Retina (tissue), 1 donor: ENCODE measurements at regions not wholly inside any gene's neighbourhood (a gene's known extent, or its start where the extent isn't known, plus 50 kb on each side); places are given as distances from the start of the nearest gene placed in this dataset.
A peak's percentile ranks its signal among the peaks of the same experiment; 100 is the strongest.
"Not testable (repeated sequence)": the region's sequence is repeated elsewhere in the genome, so short reads cannot be mapped to it uniquely, and the experiment has no call there.

Experiments used
- DNase-seq: peaks from one replicate; pipeline ENCODE4 v3.0.0-alpha.2; 2016

GRCh38 chr5:126139086-126139485 is 284.1 kb upstream of the GRAMD2B start:
- no peak for DNase-seq

- peak; percentile 34 for DNase-seq
These were observed 283.4 kb upstream of the GRAMD2B start for GRCh38 chr5:126139773-126140172.

GRCh38 chr5:126143622-126144021 is 279.6 kb upstream of the GRAMD2B start:
- no peak for DNase-seq

- DNase-seq: not testable (repeated sequence)
These were observed 272.9 kb upstream of the GRAMD2B start for GRCh38 chr5:126150319-126150718.

GRCh38 chr5:126155298-126155697 is 267.9 kb upstream of the GRAMD2B start:
- DNase-seq: not testable (repeated sequence)

GRCh38 chr5:126166368-126166767 is 256.8 kb upstream of the GRAMD2B start:
- DNase-seq: no peak

- DNase-seq: no peak
These were observed 254.4 kb upstream of the GRAMD2B start for GRCh38 chr5:126168785-126169184.

GRCh38 chr5:126171916-126172315 is 251.3 kb upstream of the GRAMD2B start:
- DNase-seq: no peak

GRCh38 chr5:126172812-126173211 is 250.4 kb upstream of the GRAMD2B start:
- no peak for DNase-seq

- DNase-seq: no peak
These were observed 244.7 kb upstream of the GRAMD2B start for GRCh38 chr5:126178521-126178920.

- DNase-seq: no peak
These were observed 240.1 kb upstream of the GRAMD2B start for GRCh38 chr5:126182971-126183695.

- no peak for DNase-seq
These were observed 238.7 kb upstream of the GRAMD2B start for GRCh38 chr5:126184474-126184873.

GRCh38 chr5:126186210-126186609 is 237.0 kb upstream of the GRAMD2B start:
- DNase-seq: no peak

- no peak for DNase-seq
These were observed 234.4 kb upstream of the GRAMD2B start for GRCh38 chr5:126188804-126189203.

- DNase-seq: no peak
These were observed 234.0 kb upstream of the GRAMD2B start for GRCh38 chr5:126189231-126189630.

- DNase-seq: no peak
These were observed 233.3 kb upstream of the GRAMD2B start for GRCh38 chr5:126189862-126190261.

- DNase-seq: no peak
These were observed 231.0 kb upstream of the GRAMD2B start for GRCh38 chr5:126192226-126192625.

- DNase-seq: no peak
These were observed 227.7 kb upstream of the GRAMD2B start for GRCh38 chr5:126195410-126196100.

- DNase-seq: no peak
These were observed 224.7 kb upstream of the GRAMD2B start for GRCh38 chr5:126198531-126198930.

- no peak for DNase-seq
These were observed 223.7 kb upstream of the GRAMD2B start for GRCh38 chr5:126199467-126199866.

- no peak for DNase-seq
These were observed 214.5 kb upstream of the GRAMD2B start for GRCh38 chr5:126208691-126209090.

GRCh38 chr5:126210955-126211354 is 212.3 kb upstream of the GRAMD2B start:
- DNase-seq: no peak

GRCh38 chr5:126219616-126220015 is 203.6 kb upstream of the GRAMD2B start:
- no peak for DNase-seq

- DNase-seq: no peak
These were observed 202.5 kb upstream of the GRAMD2B start for GRCh38 chr5:126220725-126221124.

- no peak for DNase-seq
These were observed 194.3 kb upstream of the GRAMD2B start for GRCh38 chr5:126228934-126229333.
